Stomach (tissue), 4 donors: ENCODE measurements at regions not wholly inside any gene's neighbourhood (a gene's known extent, or its start where the extent isn't known, plus 50 kb on each side); places are given as distances from the start of the nearest gene placed in this dataset.

Source experiments
- CTCF ChIP-seq, 7 experiments: fragments of 450-650 bp in 4 of 7; fragments of 200-600 bp in 3 of 7; sonication (generic) in 3 of 7; IDR thresholded peaks; one replicate each; pipeline ENCODE4 v1.5.1; 2016 to 2019; ENCODE audit warnings: antibody characterized with exemption in 7 of 7, control low read depth in 2 of 7, mild to moderate bottlenecking in 1 of 7
- EP300 ChIP-seq: sonication (generic); formaldehyde crosslinking; IDR thresholded peaks from one replicate; pipeline ENCODE4 v1.6.1; 2017; ENCODE audit warnings: antibody characterized with exemption
- POLR2A ChIP-seq, 4 donors: fragments of 450-650 bp; IDR thresholded peaks; one replicate each; pipeline ENCODE4 v1.6.1; 2016; ENCODE audit warnings: antibody characterized with exemption in 4 of 4, control low read depth in 2 of 4, mild to moderate bottlenecking in 1 of 4, moderate library complexity in 1 of 4
- POLR2AphosphoS5 ChIP-seq, 3 donors: sonication (generic); formaldehyde crosslinking; IDR thresholded peaks; one replicate each; pipeline ENCODE4 v1.6.1; 2016; ENCODE audit warnings: antibody characterized with exemption in 3 of 3

DNA sequence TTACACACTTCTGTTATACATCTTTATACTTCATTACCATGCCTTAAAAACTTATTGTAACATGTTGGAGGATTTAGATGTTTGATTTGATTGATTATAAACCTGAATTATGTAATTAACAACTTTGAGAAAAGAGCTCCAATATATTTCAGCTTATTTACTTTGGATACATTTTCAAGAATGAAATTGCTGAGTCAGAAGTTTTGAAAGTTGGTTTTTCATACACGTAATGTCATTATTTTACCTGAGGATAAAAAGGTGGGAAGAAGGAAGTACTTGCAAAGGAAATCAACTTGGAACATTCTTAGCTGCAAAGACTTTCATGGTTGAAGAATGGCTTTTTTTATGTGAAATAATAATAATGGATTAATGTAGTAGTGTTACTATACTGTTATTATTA lies 677.2 kb downstream of the FAM181B start:
- no peak for TF ChIP-seq CTCF (IDR thresholded peaks at IDR 0.05)
- TF ChIP-seq EP300 = no peak
- no peak for TF ChIP-seq POLR2AphosphoS5 (IDR thresholded peaks at IDR 0.05)
- no peak for TF ChIP-seq POLR2A (IDR thresholded peaks at IDR 0.05)
